ENCODE measurements at regions not wholly inside any gene's neighbourhood (a gene's known extent, or its start where the extent isn't known, plus 50 kb on each side); places are given as distances from the start of the nearest gene placed in this dataset.

DNA sequence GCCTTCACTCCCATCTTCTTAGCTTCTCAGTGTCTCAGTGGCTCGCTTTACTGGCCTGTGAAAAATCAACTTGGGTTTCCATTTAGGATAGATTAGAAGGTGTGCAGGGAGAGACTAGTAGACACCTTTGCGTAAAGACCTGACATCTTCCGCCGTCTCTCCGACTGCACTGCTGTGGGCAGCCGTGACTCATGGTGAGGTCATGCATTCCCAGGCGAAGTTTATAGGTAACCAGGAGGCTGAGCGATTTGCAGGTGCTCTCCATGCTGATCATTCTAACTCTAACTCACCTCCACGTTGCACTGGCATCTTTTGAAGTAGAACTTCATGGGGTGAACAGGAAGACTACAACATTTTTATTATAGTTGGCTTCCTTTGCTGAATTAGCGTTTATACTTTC lies 68.0 kb upstream of the ZNF438 start:
- Histone ChIP-seq H3K36me3 (no peaks in the 10 kb centered on the region), H3K27me3 (no peaks in the 10 kb centered on the region), H3K9me3 (no peaks in the 10 kb centered on the region), H3K4me1 (ENCODE audit: insufficient read depth) (peaks cover 5% of the 10 kb centered on the region), H3K4me3 (no peak overlapping the region), H3K27ac (no peak overlapping the region)
- no peak for DNase-seq
- WGBS, 3 donors = 62 to 82% (median 67%) methylated on average over 10 of the region's 10 CpGs
- intact Hi-C loops (cut with DNase I) = no loop called here
- TF ChIP-seq EP300 (IDR thresholded peaks at IDR 0.05) (no peak), POLR2A (IDR thresholded peaks at IDR 0.05) (no peak)
- TF ChIP-seq, protein P1, sequence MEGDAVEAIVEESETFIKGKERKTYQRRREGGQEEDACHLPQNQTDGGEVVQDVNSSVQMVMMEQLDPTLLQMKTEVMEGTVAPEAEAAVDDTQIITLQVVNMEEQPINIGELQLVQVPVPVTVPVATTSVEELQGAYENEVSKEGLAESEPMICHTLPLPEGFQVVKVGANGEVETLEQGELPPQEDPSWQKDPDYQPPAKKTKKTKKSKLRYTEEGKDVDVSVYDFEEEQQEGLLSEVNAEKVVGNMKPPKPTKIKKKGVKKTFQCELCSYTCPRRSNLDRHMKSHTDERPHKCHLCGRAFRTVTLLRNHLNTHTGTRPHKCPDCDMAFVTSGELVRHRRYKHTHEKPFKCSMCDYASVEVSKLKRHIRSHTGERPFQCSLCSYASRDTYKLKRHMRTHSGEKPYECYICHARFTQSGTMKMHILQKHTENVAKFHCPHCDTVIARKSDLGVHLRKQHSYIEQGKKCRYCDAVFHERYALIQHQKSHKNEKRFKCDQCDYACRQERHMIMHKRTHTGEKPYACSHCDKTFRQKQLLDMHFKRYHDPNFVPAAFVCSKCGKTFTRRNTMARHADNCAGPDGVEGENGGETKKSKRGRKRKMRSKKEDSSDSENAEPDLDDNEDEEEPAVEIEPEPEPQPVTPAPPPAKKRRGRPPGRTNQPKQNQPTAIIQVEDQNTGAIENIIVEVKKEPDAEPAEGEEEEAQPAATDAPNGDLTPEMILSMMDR (IDR thresholded peaks at IDR 0.05) = no peak

DNA sequence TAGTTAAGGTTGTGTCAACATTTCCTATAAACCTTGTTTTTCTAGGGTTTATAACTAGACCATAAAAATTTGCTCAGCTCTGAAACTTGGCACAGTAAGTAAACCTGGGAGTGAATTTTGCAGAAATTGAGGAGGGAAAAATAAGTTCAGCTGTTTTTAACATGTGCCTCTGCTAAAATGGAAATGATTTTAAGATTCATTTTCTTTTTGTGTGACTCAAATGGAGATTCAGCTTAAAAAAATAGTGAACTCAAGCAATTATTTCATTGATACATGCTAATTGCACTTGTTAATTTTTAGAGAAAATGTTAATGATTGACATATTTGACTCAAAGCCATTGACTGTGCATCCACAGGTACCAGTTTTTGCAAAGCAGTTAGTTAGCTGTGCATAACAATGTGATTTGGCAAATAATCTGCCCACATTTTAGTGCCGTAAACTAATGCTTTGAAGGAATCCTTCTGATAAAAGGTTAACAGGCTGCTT lies 68.5 kb upstream of the ZNF438 start:
- DNase-seq = no peak
- Histone ChIP-seq H3K9me3 (no peaks in the 10 kb centered on the region), H3K27me3 (no peaks in the 10 kb centered on the region), H3K36me3 (no peaks in the 10 kb centered on the region), H3K4me3 (no peak overlapping the region), H3K4me1 (ENCODE audit: insufficient read depth) (peaks cover 5% of the 10 kb centered on the region), H3K27ac (no peak overlapping the region)
- WGBS, 3 donors = 87 to 91% (median 90%) methylated on average over 1 of the region's 1 CpG
- intact Hi-C loops (cut with DNase I) = no loop called here
- no peak for TF ChIP-seq EP300 (IDR thresholded peaks at IDR 0.05)
- TF ChIP-seq, protein P1 (IDR thresholded peaks at IDR 0.05) = no peak
- no peak for TF ChIP-seq POLR2A (IDR thresholded peaks at IDR 0.05)

GRCh38 chr10:31100662-31101061 lies 69.0 kb upstream of the ZNF438 start:
- Histone ChIP-seq H3K27me3 (no peaks in the 10 kb centered on the region), H3K36me3 (no peaks in the 10 kb centered on the region), H3K9me3 (no peaks in the 10 kb centered on the region), H3K4me1 (ENCODE audit: insufficient read depth) (peaks cover 5% of the 10 kb centered on the region), H3K4me3 (no peak overlapping the region), H3K27ac (no peak overlapping the region)
- WGBS, 3 donors = 89 to 94% (median 94%) methylated on average over 8 of the region's 8 CpGs
- TF ChIP-seq EP300 (IDR thresholded peaks at IDR 0.05) = no peak
- TF ChIP-seq, protein P1 (IDR thresholded peaks at IDR 0.05) = no peak
- TF ChIP-seq POLR2A (IDR thresholded peaks at IDR 0.05) = no peak
- intact Hi-C loops (cut with DNase I) = no loop called here
- no peak for DNase-seq

GRCh38 chr10:31101123-31101522 lies 69.5 kb upstream of the ZNF438 start:
- H3K27me3 ChIP-seq = no peaks in the 10 kb centered on the region
- no peak overlapping the region for H3K4me3 ChIP-seq
- no peaks in the 10 kb centered on the region for H3K9me3 ChIP-seq
- H3K4me1 ChIP-seq (ENCODE audit: insufficient read depth) = peaks cover 5% of the 10 kb centered on the region
- TF ChIP-seq EP300 (IDR thresholded peaks at IDR 0.05) = no peak
- no peak for TF ChIP-seq POLR2A (IDR thresholded peaks at IDR 0.05)
- no peaks in the 10 kb centered on the region for H3K36me3 ChIP-seq
- no peak for DNase-seq
- 62 to 71% (median 65%) methylated on average over 4 of the region's 4 CpGs for WGBS, 3 donors
- intact Hi-C loops (cut with DNase I) = no loop called here
- H3K27ac ChIP-seq = no peak overlapping the region

DNA sequence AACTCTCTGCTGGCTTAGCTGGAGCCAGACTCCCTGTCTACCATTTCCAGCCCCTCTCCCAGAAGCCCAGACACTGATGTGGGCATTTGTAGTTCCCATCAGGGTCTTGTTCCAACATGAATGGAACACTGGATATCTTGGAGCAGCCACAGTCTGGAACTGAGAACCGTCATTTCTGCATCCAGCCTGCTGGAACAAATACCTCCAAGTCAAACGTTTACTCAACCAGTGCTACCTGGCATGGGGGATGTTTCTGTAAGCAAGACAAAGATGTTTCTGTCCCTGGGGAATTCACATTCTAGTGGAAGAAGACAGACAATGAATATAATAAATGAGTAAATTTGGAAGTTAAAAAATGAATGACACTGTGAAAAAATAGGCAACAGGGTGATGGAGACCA lies 70.8 kb upstream of the ZNF438 start:
- no peak for TF ChIP-seq EP300 (IDR thresholded peaks at IDR 0.05)
- TF ChIP-seq, protein P1 (IDR thresholded peaks at IDR 0.05) = no peak
- TF ChIP-seq POLR2A (IDR thresholded peaks at IDR 0.05) = no peak
- no peak for DNase-seq
- intact Hi-C loops (cut with DNase I) = no loop called here
- H3K27me3 ChIP-seq = no peaks in the 10 kb centered on the region
- H3K4me1 ChIP-seq (ENCODE audit: insufficient read depth) = peaks cover 5% of the 10 kb centered on the region
- H3K36me3 ChIP-seq = no peaks in the 10 kb centered on the region
- WGBS, 3 donors = 65 to 82% (median 69%) methylated on average over 2 of the region's 2 CpGs
- no peaks in the 10 kb centered on the region for H3K9me3 ChIP-seq
- H3K4me3 ChIP-seq = no peak overlapping the region
- H3K27ac ChIP-seq = no peak overlapping the region

Data from ovary (tissue), 7 donors.